Smooth muscle cell (in vitro differentiated cells): ENCODE measurements at regions not wholly inside any gene's neighbourhood (a gene's known extent, or its start where the extent isn't known, plus 50 kb on each side); places are given as distances from the start of the nearest gene placed in this dataset.

Experiments
- DNase-seq: peaks from one replicate; lab custom pipeline; 2025; ENCODE audit not compliant: unreplicated experiment; lab: John Stamatoyannopoulos, UW
- H2AFZ ChIP-seq: fragments of 200-600 bp; sonication (generic); 2 replicates; pipeline ENCODE4 v1.6.0; 2016; ENCODE audit warnings: antibody characterized with exemption, low read depth, mild to moderate bottlenecking
- H3F3A ChIP-seq: fragments of 200-600 bp; sonication (generic); 2 replicates; pipeline ENCODE4 v1.6.0; 2017; ENCODE audit warnings: antibody characterized with exemption, low read depth
- H3K27ac ChIP-seq: fragments of 200-600 bp; sonication (generic); 2 replicates; pipeline ENCODE4 v1.5.1; 2016; ENCODE audit warnings: low read depth, mild to moderate bottlenecking
- H3K27me3 ChIP-seq: fragments of 200-600 bp; sonication (generic); 2 replicates; pipeline ENCODE4 v1.6.1; 2016; ENCODE audit warnings: low read depth, mild to moderate bottlenecking
- H3K36me3 ChIP-seq: fragments of 200-600 bp; sonication (generic); 2 replicates; pipeline ENCODE4 v1.5.1; 2016; ENCODE audit warnings: low read depth
- H3K4me1 ChIP-seq: fragments of 200-600 bp; sonication (generic); 2 replicates; pipeline ENCODE4 v1.5.1; 2016; ENCODE audit warnings: low read depth
- H3K4me2 ChIP-seq: fragments of 200-600 bp; sonication (generic); 2 replicates; pipeline ENCODE4 v1.6.0; 2016; ENCODE audit warnings: mild to moderate bottlenecking
- H3K4me3 ChIP-seq: fragments of 200-600 bp; sonication (generic); 2 replicates; pipeline ENCODE4 v1.5.1; 2016; ENCODE audit warnings: mild to moderate bottlenecking
- H3K79me2 ChIP-seq: fragments of 200-600 bp; sonication (generic); 2 replicates; pipeline ENCODE4 v1.6.0; 2016; ENCODE audit warnings: low read depth, mild to moderate bottlenecking
- H3K9ac ChIP-seq: fragments of 200-600 bp; sonication (generic); 2 replicates; pipeline ENCODE4 v1.6.0; 2016; ENCODE audit warnings: low read depth
- H3K9me3 ChIP-seq: fragments of 200-600 bp; sonication (generic); replicated peaks from 2 replicates; pipeline ENCODE4 v1.5.1; 2016; ENCODE audit warnings: low read depth
- H4K20me1 ChIP-seq: fragments of 200-600 bp; sonication (generic); 2 replicates; pipeline ENCODE4 v1.6.0; 2016; ENCODE audit warnings: low read depth
- WGBS: methylation state at CpG from one replicate; pipeline ENCODE4 v1.1.7; 2016; ENCODE audit warnings: low lambda C conversion rate; 5-methylcytosine and 5-hydroxymethylcytosine counted together
- TF ChIP-seq, protein P1 (sequence below): fragments of 200-600 bp; sonication (generic); IDR thresholded peaks from 2 replicates; pipeline ENCODE4 v1.5.1; 2017; ENCODE audit warnings: borderline replicate concordance, mild to moderate bottlenecking, antibody characterized with exemption; ENCODE audit not compliant: insufficient read depth, poor library complexity, severe bottlenecking

- TF ChIP-seq, protein P1, sequence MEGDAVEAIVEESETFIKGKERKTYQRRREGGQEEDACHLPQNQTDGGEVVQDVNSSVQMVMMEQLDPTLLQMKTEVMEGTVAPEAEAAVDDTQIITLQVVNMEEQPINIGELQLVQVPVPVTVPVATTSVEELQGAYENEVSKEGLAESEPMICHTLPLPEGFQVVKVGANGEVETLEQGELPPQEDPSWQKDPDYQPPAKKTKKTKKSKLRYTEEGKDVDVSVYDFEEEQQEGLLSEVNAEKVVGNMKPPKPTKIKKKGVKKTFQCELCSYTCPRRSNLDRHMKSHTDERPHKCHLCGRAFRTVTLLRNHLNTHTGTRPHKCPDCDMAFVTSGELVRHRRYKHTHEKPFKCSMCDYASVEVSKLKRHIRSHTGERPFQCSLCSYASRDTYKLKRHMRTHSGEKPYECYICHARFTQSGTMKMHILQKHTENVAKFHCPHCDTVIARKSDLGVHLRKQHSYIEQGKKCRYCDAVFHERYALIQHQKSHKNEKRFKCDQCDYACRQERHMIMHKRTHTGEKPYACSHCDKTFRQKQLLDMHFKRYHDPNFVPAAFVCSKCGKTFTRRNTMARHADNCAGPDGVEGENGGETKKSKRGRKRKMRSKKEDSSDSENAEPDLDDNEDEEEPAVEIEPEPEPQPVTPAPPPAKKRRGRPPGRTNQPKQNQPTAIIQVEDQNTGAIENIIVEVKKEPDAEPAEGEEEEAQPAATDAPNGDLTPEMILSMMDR: no peak
- no peaks in the 10 kb centered on the region for H4K20me1 ChIP-seq
- no peaks in the 10 kb centered on the region for H3K27me3 ChIP-seq
- H3K4me2 ChIP-seq: no peak overlapping the region
- H2AFZ ChIP-seq: no peak overlapping the region
- H3K36me3 ChIP-seq: no peaks in the 10 kb centered on the region
- H3K9me3 ChIP-seq: no peaks in the 10 kb centered on the region
- H3F3A ChIP-seq: no peaks in the 10 kb centered on the region
- no peak overlapping the region for H3K9ac ChIP-seq
- H3K4me3 ChIP-seq: no peak overlapping the region
- H3K4me1 ChIP-seq: no peaks in the 10 kb centered on the region
- no peak for DNase-seq
- 89% methylated on average over 5 of the region's 5 CpGs for WGBS
- no peaks in the 10 kb centered on the region for H3K79me2 ChIP-seq
- no peak overlapping the region for H3K27ac ChIP-seq
Observed at GRCh38 chr4:38442073-38442788, 221.8 kb upstream of the KLF3 start.

DNA sequence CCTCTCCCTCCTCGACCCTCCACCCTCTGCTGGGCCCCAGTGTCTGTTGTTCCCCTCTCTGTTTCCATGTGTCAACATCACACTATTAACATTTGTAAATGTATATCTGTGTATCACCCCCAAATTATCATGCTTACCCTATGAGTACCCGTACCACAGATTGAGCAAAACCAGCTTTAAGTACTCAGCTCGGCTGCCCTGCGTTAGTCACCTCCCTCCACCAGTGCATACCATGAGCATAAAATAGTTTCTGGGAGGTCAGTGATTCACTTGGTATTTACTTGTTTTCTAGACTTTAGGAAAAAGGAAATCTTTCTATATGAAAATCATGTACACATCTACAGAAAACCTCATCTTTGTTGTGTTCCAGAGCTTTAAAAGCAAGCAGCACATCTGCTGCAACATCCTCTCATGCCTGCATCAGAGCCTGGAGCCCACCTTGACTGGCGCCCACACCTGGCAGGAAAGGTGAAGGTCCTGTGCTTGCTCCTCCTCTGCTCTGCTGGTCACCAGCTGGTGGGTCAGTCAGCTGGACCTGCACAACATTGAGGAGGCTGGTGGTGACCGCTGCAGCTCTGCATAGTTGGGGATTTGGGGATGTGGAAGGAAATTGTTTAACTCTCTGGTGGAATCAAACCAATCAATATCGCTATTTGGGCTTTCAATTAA lies 214.4 kb upstream of the KLF3 start:
- no peaks in the 10 kb centered on the region for H3F3A ChIP-seq
- no peak overlapping the region for H2AFZ ChIP-seq
- no peaks in the 10 kb centered on the region for H3K4me1 ChIP-seq
- H3K4me2 ChIP-seq: no peak overlapping the region
- no peaks in the 10 kb centered on the region for H4K20me1 ChIP-seq
- TF ChIP-seq, protein P1: no peak
- H3K27me3 ChIP-seq: no peaks in the 10 kb centered on the region
- no peaks in the 10 kb centered on the region for H3K9me3 ChIP-seq
- WGBS: 57% methylated on average over 7 of the region's 7 CpGs
- no peaks in the 10 kb centered on the region for H3K36me3 ChIP-seq
- no peak overlapping the region for H3K27ac ChIP-seq
- DNase-seq: no peak
- H3K79me2 ChIP-seq: no peaks in the 10 kb centered on the region
- no peak overlapping the region for H3K9ac ChIP-seq
- no peak overlapping the region for H3K4me3 ChIP-seq

- Histone ChIP-seq H3K4me2 (no peak overlapping the region), H2AFZ (no peak overlapping the region), H3K4me1 (no peaks in the 10 kb centered on the region), H3K36me3 (no peaks in the 10 kb centered on the region), H3K4me3 (no peak overlapping the region), H4K20me1 (no peaks in the 10 kb centered on the region), H3K27ac (no peak overlapping the region), H3F3A (no peaks in the 10 kb centered on the region), H3K9me3 (no peaks in the 10 kb centered on the region), H3K27me3 (no peaks in the 10 kb centered on the region), H3K79me2 (no peaks in the 10 kb centered on the region), H3K9ac (no peak overlapping the region)
- TF ChIP-seq, protein P1: no peak
- no peak for DNase-seq
Observed at GRCh38 chr4:38452009-38452408, 212.0 kb upstream of the KLF3 start.

GRCh38 chr4:38452542-38452941 lies 211.5 kb upstream of the KLF3 start:
- H2AFZ ChIP-seq: no peak overlapping the region
- no peak overlapping the region for H3K4me2 ChIP-seq
- no peaks in the 10 kb centered on the region for H3K79me2 ChIP-seq
- H3K36me3 ChIP-seq: no peaks in the 10 kb centered on the region
- no peaks in the 10 kb centered on the region for H3K9me3 ChIP-seq
- TF ChIP-seq, protein P1: no peak
- no peak for DNase-seq
- no peak overlapping the region for H3K9ac ChIP-seq
- H3K4me3 ChIP-seq: no peak overlapping the region
- no peaks in the 10 kb centered on the region for H3F3A ChIP-seq
- H3K27ac ChIP-seq: no peak overlapping the region
- H3K27me3 ChIP-seq: no peaks in the 10 kb centered on the region
- 84% methylated on average over 3 of the region's 3 CpGs for WGBS
- no peaks in the 10 kb centered on the region for H4K20me1 ChIP-seq
- no peaks in the 10 kb centered on the region for H3K4me1 ChIP-seq
